H1 (cell line): ENCODE measurements at regions not wholly inside any gene's neighbourhood (a gene's known extent, or its start where the extent isn't known, plus 50 kb on each side); places are given as distances from the start of the nearest gene placed in this dataset.

Experiments used
- BRCA1 ChIP-seq: IDR thresholded peaks from 2 replicates; pipeline ENCODE4 v1.6.1; 2012; ENCODE audit warnings: low read depth, low read length, improper control_type of control experiment
- CHD1 ChIP-seq: IDR thresholded peaks from 2 replicates; pipeline ENCODE4 v1.6.1; 2012; ENCODE audit warnings: low read depth, low read length, improper control_type of control experiment
- GABPA ChIP-seq: IDR thresholded peaks from 2 replicates; pipeline ENCODE4 v1.6.1; 2011; ENCODE audit warnings: mild to moderate bottlenecking, low read length, moderate library complexity, borderline replicate concordance; ENCODE audit not compliant: insufficient read depth
- HDAC2 ChIP-seq, 2 experiments: fragments of 300-600 bp in 1 of 2; sonication (generic) in 1 of 2; IDR thresholded peaks; 2 replicates each; pipeline ENCODE4 v1.6.1; 2011 to 2012; ENCODE audit warnings: low read depth in 2 of 2, low read length in 2 of 2, mild to moderate bottlenecking in 2 of 2, moderate library complexity in 2 of 2, borderline replicate concordance in 1 of 2, inconsistent platforms in 1 of 2
- KDM5A ChIP-seq: fragments of 200-600 bp; IDR thresholded peaks from 2 replicates; pipeline ENCODE4 v1.7.1; 2012; ENCODE audit warnings: mild to moderate bottlenecking, low read length, inconsistent platforms, mixed read lengths
- NRF1 ChIP-seq: IDR thresholded peaks from 2 replicates; pipeline ENCODE4 v1.6.1; 2011; ENCODE audit warnings: mild to moderate bottlenecking, low read depth, low read length, improper control_type of control experiment
- SP1 ChIP-seq: IDR thresholded peaks from 2 replicates; pipeline ENCODE4 v1.6.1; 2011; ENCODE audit warnings: low read depth, low read length

- no peak for TF ChIP-seq SP1
- TF ChIP-seq HDAC2 (IDR thresholded peaks at IDR 0.05; ENCODE audit: borderline replicate concordance in 1 of 2, low read depth in 2 of 2, low read length in 2 of 2): no peak
- TF ChIP-seq CHD1: no peak
- TF ChIP-seq NRF1: no peak
- no peak for TF ChIP-seq GABPA
- no peak for TF ChIP-seq KDM5A
- TF ChIP-seq BRCA1: no peak
- TF ChIP-seq, all 59 proteins: peak for 0
Observed at GRCh38 chr22:49446759-49447710, 380.6 kb downstream of the BRD1 start (continued).
